A549 (cell line): ENCODE measurements at regions not wholly inside any gene's neighbourhood (a gene's known extent, or its start where the extent isn't known, plus 50 kb on each side); places are given as distances from the start of the nearest gene placed in this dataset.

Source experiments
- ATAC-seq, 2 experiments: fragments of 200-7000 bp in 1 of 2; fragments of >200 bp in 1 of 2; cut with Nextera tagmentation in 1 of 2; cut with Tn5 transposase in 1 of 2; 3 replicates each; pipeline versions ENCODE4 v1.8.0 to v1.9.1; 2018 to 2020; ENCODE audit warnings: mild to moderate bottlenecking in 1 of 2, moderate library complexity in 1 of 2
- CTCF ChIA-PET: fragments of 300-600 bp; sonication (Branson Sonifier 250); formaldehyde crosslinking; extraction: SDS; loops from one replicate; lab custom pipeline; 2021; ENCODE audit warnings: antibody characterized with exemption, inconsistent platforms; lab: Yijun Ruan, JAX
- POLR2A ChIA-PET: fragments of 350-600 bp; formaldehyde crosslinking; extraction: SDS; loops from one replicate; lab custom pipeline; 2021; ENCODE audit warnings: antibody characterized with exemption, inconsistent platforms; lab: Yijun Ruan, JAX
- DNase-seq, 2 experiments: peaks; one replicate each; pipeline versions ENCODE4 v3.0.0 to v3.0.0-alpha.2; 2011 to 2016; ENCODE audit warnings: low read depth in 1 of 2, low spot score in 1 of 2
- FAIRE-seq: peaks from 2 replicates; lab custom pipeline; 2011; peaks lifted over from hg19 to GRCh38; lab: Jason Lieb, UNC
- H3K27ac ChIP-seq, 2 experiments: fragments of >200 bp; sonication (Bioruptor Twin); formaldehyde crosslinking; 3 replicates each; pipeline ENCODE4 v1.5.1; 2016 to 2017
- H3K4me1 ChIP-seq: fragments of >200 bp; sonication (Bioruptor Twin); formaldehyde crosslinking; 3 replicates; pipeline ENCODE4 v1.6.1; 2016
- H3K4me2 ChIP-seq: fragments of >200 bp; sonication (Bioruptor Twin); formaldehyde crosslinking; 3 replicates; pipeline ENCODE4 v1.6.1; 2016
- H3K4me3 ChIP-seq: fragments of >200 bp; sonication (Bioruptor Twin); formaldehyde crosslinking; 3 replicates; pipeline ENCODE4 v1.5.1; 2016
- H3K9me3 ChIP-seq: fragments of >200 bp; sonication (Bioruptor Twin); formaldehyde crosslinking; 3 replicates; pipeline ENCODE4 v1.6.1; 2016
- ATOH8 ChIP-seq: fragments of 250-450 bp; sonication (Bioruptor Pico); IDR thresholded peaks from 2 replicates; pipeline ENCODE4 v1.5.0; 2020; ENCODE audit warnings: low read depth, mild to moderate bottlenecking, moderate library complexity
- CBX2 ChIP-seq: fragments of 200-600 bp; sonication (generic); IDR thresholded peaks from 2 replicates; pipeline ENCODE4 v1.6.1; 2016; ENCODE audit warnings: low read depth, mild to moderate bottlenecking, borderline replicate concordance
- CHD4 ChIP-seq: fragments of 200-600 bp; sonication (generic); IDR thresholded peaks from 2 replicates; pipeline ENCODE4 v1.6.1; 2016; ENCODE audit warnings: antibody characterized with exemption, mild to moderate bottlenecking, borderline replicate concordance
- E2F6 ChIP-seq: IDR thresholded peaks from 2 replicates; pipeline ENCODE4 v1.6.1; 2012; ENCODE audit warnings: low read depth, borderline replicate concordance
- EHF ChIP-seq: fragments of 250-450 bp; sonication (Bioruptor Pico); IDR thresholded peaks from 2 replicates; pipeline ENCODE4 v1.5.0; 2020; ENCODE audit warnings: mild to moderate bottlenecking
- EHMT2 ChIP-seq: fragments of 200-600 bp; sonication (generic); IDR thresholded peaks from 2 replicates; pipeline ENCODE4 v1.6.1; 2016; ENCODE audit warnings: antibody characterized with exemption, low read depth, mild to moderate bottlenecking, moderate library complexity
- ELK1 ChIP-seq: fragments of 150-350 bp; IDR thresholded peaks from 2 replicates; pipeline ENCODE4 v1.6.1; 2014; ENCODE audit warnings: low read depth, mild to moderate bottlenecking, low read length
- ESRRA ChIP-seq: fragments of 150-350 bp; IDR thresholded peaks from 2 replicates; pipeline ENCODE4 v1.6.1; 2014; ENCODE audit warnings: mild to moderate bottlenecking, low read length, borderline replicate concordance
- FOSB ChIP-seq: fragments of 250-450 bp; sonication (Bioruptor Pico); IDR thresholded peaks from 2 replicates; pipeline ENCODE4 v1.5.0; 2020; ENCODE audit warnings: mild to moderate bottlenecking, moderate library complexity
- FOXS1 ChIP-seq: fragments of 250-450 bp; sonication (Bioruptor Pico); IDR thresholded peaks from 2 replicates; pipeline ENCODE4 v1.5.0; 2020; ENCODE audit warnings: mild to moderate bottlenecking, moderate library complexity
- GATA3 ChIP-seq: IDR thresholded peaks from 2 replicates; pipeline ENCODE4 v1.6.1; 2012; ENCODE audit warnings: borderline replicate concordance
- HDAC2 ChIP-seq: fragments of 200-600 bp; sonication (generic); IDR thresholded peaks from 2 replicates; pipeline ENCODE4 v1.6.1; 2016
- HES2 ChIP-seq: fragments of >200 bp; sonication (Bioruptor Twin); formaldehyde crosslinking; IDR thresholded peaks from 2 replicates; pipeline ENCODE4 v1.6.1; 2016
- HOXB13 ChIP-seq: fragments of 250-450 bp; sonication (Bioruptor Pico); IDR thresholded peaks from 2 replicates; pipeline ENCODE4 v1.5.0; 2020; ENCODE audit warnings: low read depth, mild to moderate bottlenecking, moderate library complexity
- HOXB5 ChIP-seq: fragments of 250-450 bp; sonication (Bioruptor Pico); IDR thresholded peaks from 2 replicates; pipeline ENCODE4 v1.5.0; 2020; ENCODE audit warnings: mild to moderate bottlenecking, moderate library complexity
- JUN ChIP-seq, 2 experiments: fragments of >200 bp; sonication (Bioruptor Twin); formaldehyde crosslinking; IDR thresholded peaks; 2 replicates in 1 of 2; 3 replicates in 1 of 2; pipeline ENCODE4 v1.6.1; 2016 to 2017
- MAZ ChIP-seq: fragments of 150-350 bp; IDR thresholded peaks from 2 replicates; pipeline ENCODE4 v1.6.1; 2014; ENCODE audit warnings: antibody characterized with exemption, low read depth, low read length, borderline replicate concordance
- NPAS2 ChIP-seq: fragments of 250-450 bp; sonication (Bioruptor Pico); IDR thresholded peaks from 2 replicates; pipeline ENCODE4 v1.8.0; 2022; ENCODE audit warnings: mild to moderate bottlenecking, moderate library complexity, borderline replicate concordance
- PBX3 ChIP-seq: IDR thresholded peaks from 2 replicates; pipeline ENCODE4 v1.6.1; 2012
- RARB ChIP-seq: fragments of 250-450 bp; sonication (Bioruptor Pico); IDR thresholded peaks from 2 replicates; pipeline ENCODE4 v1.8.0; 2021; ENCODE audit warnings: mild to moderate bottlenecking, moderate library complexity
- RCOR1 ChIP-seq: fragments of 150-350 bp; IDR thresholded peaks from 2 replicates; pipeline ENCODE4 v1.6.1; 2014; ENCODE audit warnings: antibody characterized with exemption, low read length, low read depth
- RFX5 ChIP-seq: fragments of 450-650 bp; IDR thresholded peaks from 2 replicates; pipeline ENCODE4 v1.7.1; 2014; ENCODE audit warnings: antibody characterized with exemption, mild to moderate bottlenecking, moderate library complexity
- RNF2 ChIP-seq: fragments of 200-600 bp; sonication (generic); IDR thresholded peaks from 2 replicates; pipeline ENCODE4 v1.6.1; 2016; ENCODE audit warnings: low read depth, mild to moderate bottlenecking, antibody characterized with exemption, moderate library complexity, borderline replicate concordance
- TFCP2L1 ChIP-seq: fragments of 250-450 bp; sonication (Bioruptor Pico); IDR thresholded peaks from 2 replicates; pipeline ENCODE4 v1.5.0; 2021; ENCODE audit warnings: mild to moderate bottlenecking
- USF2 ChIP-seq: fragments of 450-650 bp; IDR thresholded peaks from 2 replicates; pipeline ENCODE4 v1.6.1; 2014; ENCODE audit warnings: antibody characterized with exemption
- WGBS: methylation state at CpG from one replicate; pipeline ENCODE4 v1.1.6; 2017; ENCODE audit errors: missing lambda C conversion rate; 5-methylcytosine and 5-hydroxymethylcytosine counted together

GRCh38 chr7:142331941-142332340 lies 74.1 kb upstream of the PRSS58 start:
- H3K4me1 ChIP-seq: no peaks in the 10 kb centered on the region
- H3K4me3 ChIP-seq: no peak overlapping the region
- H3K27ac ChIP-seq: no peak overlapping the region
- no peak for TF ChIP-seq JUN (IDR thresholded peaks at IDR 0.05)
- no peak for TF ChIP-seq FOSB (CRISPR knock-in tag)
- no peak for TF ChIP-seq ATOH8 (CRISPR knock-in tag)
- TF ChIP-seq E2F6: no peak
- TF ChIP-seq MAZ: no peak
- TF ChIP-seq CBX2: no peak
- no peak for TF ChIP-seq CHD4
- no peak for TF ChIP-seq ESRRA
- TF ChIP-seq RFX5: no peak
- TF ChIP-seq RARB (CRISPR knock-in tag): no peak
- TF ChIP-seq GATA3: no peak
- no peak for TF ChIP-seq PBX3
- no peak for TF ChIP-seq EHF (CRISPR knock-in tag)
- ChIA-PET CTCF (interaction anchor here (1.5 kb wide), 1 partner anchor 13 kb away, joined by 3 read pairs; no protein-coding TSS in a partner anchor), POLR2A (no interaction called here)
- no peak for ATAC-seq
- no peaks in the 10 kb centered on the region for H3K9me3 ChIP-seq
- no peak overlapping the region for H3K4me2 ChIP-seq
- no peak for FAIRE-seq
- DNase-seq: no peak
- WGBS: 0% methylated on average over 2 of the region's 2 CpGs

GRCh38 chr7:142329062-142329790 lies 71.4 kb upstream of the PRSS58 start:
- H3K4me2 ChIP-seq: no peak overlapping the region
- no peaks in the 10 kb centered on the region for H3K9me3 ChIP-seq
- ChIA-PET CTCF (interaction anchor here (0.6 to 1.5 kb wide), 2 partner anchors 29 to 186 kb away, joined by 3 to 5 read pairs; no protein-coding TSS in a partner anchor), POLR2A (no interaction called here)
- whole genome bisulfite sequencing: 25% methylated on average over 5 of the region's 5 CpGs
- H3K4me3 ChIP-seq: no peak overlapping the region
- no peak for DNase-seq
- H3K4me1 ChIP-seq: no peaks in the 10 kb centered on the region
- H3K27ac ChIP-seq: no peak overlapping the region
- FAIRE-seq: no peak
- ATAC-seq: no peak
- no peak for TF ChIP-seq FOSB (CRISPR knock-in tag)
- no peak for TF ChIP-seq FOXS1 (CRISPR knock-in tag)
- no peak for TF ChIP-seq NPAS2 (CRISPR knock-in tag)
- no peak for TF ChIP-seq HOXB13 (CRISPR knock-in tag)
- TF ChIP-seq EHF (CRISPR knock-in tag): no peak

- FAIRE-seq (no peak), ATAC-seq (no peak), DNase-seq (no peak)
- 51% methylated on average over 6 of the region's 6 CpGs for WGBS
- Histone ChIP-seq H3K4me1 (no peaks in the 10 kb centered on the region), H3K4me3 (no peak overlapping the region), H3K9me3 (no peaks in the 10 kb centered on the region), H3K4me2 (no peak overlapping the region), H3K27ac (no peak overlapping the region)
- ChIA-PET POLR2A (no interaction called here), CTCF (interaction anchor here (1.5 kb wide), 1 partner anchor 30 kb away, joined by 5 read pairs; no protein-coding TSS in a partner anchor)
- TF ChIP-seq EHMT2 (no peak), HOXB5 (CRISPR knock-in tag) (no peak), NPAS2 (CRISPR knock-in tag) (no peak), HDAC2 (no peak), TFCP2L1 (CRISPR knock-in tag) (no peak), RCOR1 (no peak), RNF2 (no peak), ELK1 (no peak), USF2 (no peak), HES2 (no peak)
Measured at GRCh38 chr7:142328551-142328950, 70.7 kb upstream of the PRSS58 start.
